ENCODE measurements at regions not wholly inside any gene's neighbourhood (a gene's known extent, or its start where the extent isn't known, plus 50 kb on each side); places are given as distances from the start of the nearest gene placed in this dataset.

GRCh38 chr4:130632731-130633604, 1537.0 kb downstream of the C4orf33 start:
- CTCF ChIA-PET: no interaction called here
- Histone ChIP-seq H3K4me3 (no peak overlapping the region), H3K4me1 (no peaks in the 10 kb centered on the region), H3K4me2 (no peak overlapping the region), H3K9me3 (no peaks in the 10 kb centered on the region), H3K27ac (no peak overlapping the region)
- POLR2A ChIA-PET: no interaction called here
- FAIRE-seq: no peak
- no peak for DNase-seq (ENCODE audit: low read depth in 1 of 2, low spot score in 1 of 2)
- WGBS (ENCODE audit: missing lambda C conversion rate): 19% methylated on average over 8 of the region's 13 CpGs
- ATAC-seq: no peak
- TF ChIP-seq SMC3 (IDR thresholded peaks at IDR 0.05): no peak
- no peak for TF ChIP-seq ZC3H11A (IDR thresholded peaks at IDR 0.05)
- TF ChIP-seq ATOH8 (CRISPR knock-in tag; IDR thresholded peaks at IDR 0.05; ENCODE audit: low read depth): no peak
- no peak for TF ChIP-seq SREBF2 (IDR thresholded peaks at IDR 0.05)
- TF ChIP-seq, protein P1, sequence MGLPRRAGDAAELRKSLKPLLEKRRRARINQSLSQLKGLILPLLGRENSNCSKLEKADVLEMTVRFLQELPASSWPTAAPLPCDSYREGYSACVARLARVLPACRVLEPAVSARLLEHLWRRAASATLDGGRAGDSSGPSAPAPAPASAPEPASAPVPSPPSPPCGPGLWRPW (IDR thresholded peaks at IDR 0.05): no peak
- TF ChIP-seq PBX3 (IDR thresholded peaks at IDR 0.05): no peak
- TF ChIP-seq CBX2 (IDR thresholded peaks at IDR 0.05; ENCODE audit: borderline replicate concordance, low read depth): no peak
- TF ChIP-seq HDAC2 (IDR thresholded peaks at IDR 0.05): no peak
- no peak for TF ChIP-seq MYC (IDR thresholded peaks at IDR 0.05; ENCODE audit: borderline replicate concordance, low read length)
- TF ChIP-seq PHF8 (IDR thresholded peaks at IDR 0.05; ENCODE audit: borderline replicate concordance, low read depth): no peak
- TF ChIP-seq KDM1A (IDR thresholded peaks at IDR 0.05; ENCODE audit: low read depth): no peak
- TF ChIP-seq ZFP36 (IDR thresholded peaks at IDR 0.05; ENCODE audit: borderline replicate concordance, partially characterized antibody): no peak
- no peak for TF ChIP-seq FOSB (CRISPR knock-in tag; IDR thresholded peaks at IDR 0.05)
- TF ChIP-seq ZSCAN20 (CRISPR knock-in tag; IDR thresholded peaks at IDR 0.05): no peak

GRCh38 chr4:130636486-130636885, 1540.5 kb downstream of the C4orf33 start:
- no peaks in the 10 kb centered on the region for H3K9me3 ChIP-seq
- ChIA-PET POLR2A (no interaction called here), CTCF (interaction anchor here (0.6 kb wide), 1 partner anchor 1986 kb away, joined by 3 read pairs; no protein-coding TSS in a partner anchor)
- H3K27ac ChIP-seq: no peak overlapping the region
- no peak overlapping the region for H3K4me3 ChIP-seq
- ATAC-seq (no peak), DNase-seq (ENCODE audit: low read depth in 1 of 2, low spot score in 1 of 2) (no peak), FAIRE-seq (no peak)
- TF ChIP-seq, protein P2, sequence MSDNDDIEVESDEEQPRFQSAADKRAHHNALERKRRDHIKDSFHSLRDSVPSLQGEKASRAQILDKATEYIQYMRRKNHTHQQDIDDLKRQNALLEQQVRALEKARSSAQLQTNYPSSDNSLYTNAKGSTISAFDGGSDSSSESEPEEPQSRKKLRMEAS (IDR thresholded peaks at IDR 0.05): no peak
- no peak for TF ChIP-seq NR3C1 (IDR thresholded peaks at IDR 0.05)
- no peak for TF ChIP-seq ZFP36 (IDR thresholded peaks at IDR 0.05; ENCODE audit: borderline replicate concordance, partially characterized antibody)
- no peak for TF ChIP-seq HOXB5 (CRISPR knock-in tag; IDR thresholded peaks at IDR 0.05)
- TF ChIP-seq, protein P3, sequence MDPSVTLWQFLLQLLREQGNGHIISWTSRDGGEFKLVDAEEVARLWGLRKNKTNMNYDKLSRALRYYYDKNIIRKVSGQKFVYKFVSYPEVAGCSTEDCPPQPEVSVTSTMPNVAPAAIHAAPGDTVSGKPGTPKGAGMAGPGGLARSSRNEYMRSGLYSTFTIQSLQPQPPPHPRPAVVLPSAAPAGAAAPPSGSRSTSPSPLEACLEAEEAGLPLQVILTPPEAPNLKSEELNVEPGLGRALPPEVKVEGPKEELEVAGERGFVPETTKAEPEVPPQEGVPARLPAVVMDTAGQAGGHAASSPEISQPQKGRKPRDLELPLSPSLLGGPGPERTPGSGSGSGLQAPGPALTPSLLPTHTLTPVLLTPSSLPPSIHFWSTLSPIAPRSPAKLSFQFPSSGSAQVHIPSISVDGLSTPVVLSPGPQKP (IDR thresholded peaks at IDR 0.05; ENCODE audit: low read depth, low read length): no peak
- TF ChIP-seq JUN (IDR thresholded peaks at IDR 0.05): no peak
- no peak for TF ChIP-seq RARB (CRISPR knock-in tag; IDR thresholded peaks at IDR 0.05)
- TF ChIP-seq, protein P4, sequence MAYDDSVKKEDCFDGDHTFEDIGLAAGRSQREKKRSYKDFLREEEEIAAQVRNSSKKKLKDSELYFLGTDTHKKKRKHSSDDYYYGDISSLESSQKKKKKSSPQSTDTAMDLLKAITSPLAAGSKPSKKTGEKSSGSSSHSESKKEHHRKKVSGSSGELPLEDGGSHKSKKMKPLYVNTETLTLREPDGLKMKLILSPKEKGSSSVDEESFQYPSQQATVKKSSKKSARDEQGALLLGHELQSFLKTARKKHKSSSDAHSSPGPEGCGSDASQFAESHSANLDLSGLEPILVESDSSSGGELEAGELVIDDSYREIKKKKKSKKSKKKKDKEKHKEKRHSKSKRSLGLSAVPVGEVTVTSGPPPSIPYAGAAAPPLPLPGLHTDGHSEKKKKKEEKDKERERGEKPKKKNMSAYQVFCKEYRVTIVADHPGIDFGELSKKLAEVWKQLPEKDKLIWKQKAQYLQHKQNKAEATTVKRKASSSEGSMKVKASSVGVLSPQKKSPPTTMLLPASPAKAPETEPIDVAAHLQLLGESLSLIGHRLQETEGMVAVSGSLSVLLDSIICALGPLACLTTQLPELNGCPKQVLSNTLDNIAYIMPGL (CRISPR knock-in tag; IDR thresholded peaks at IDR 0.05; ENCODE audit: borderline replicate concordance): no peak
- no peak for TF ChIP-seq REST (IDR thresholded peaks at IDR 0.05)
- no peak for TF ChIP-seq POLR2A (IDR thresholded peaks at IDR 0.05; ENCODE audit: low read length)
- TF ChIP-seq HDAC2 (IDR thresholded peaks at IDR 0.05): no peak
- TF ChIP-seq POLR2AphosphoS2 (conservative IDR thresholded peaks at IDR 0.05; ENCODE audit: low read length): no peak
- no peak for TF ChIP-seq ATOH8 (CRISPR knock-in tag; IDR thresholded peaks at IDR 0.05; ENCODE audit: low read depth)
- no peak for TF ChIP-seq ESRRA (IDR thresholded peaks at IDR 0.05; ENCODE audit: borderline replicate concordance, low read length)
- no peak for TF ChIP-seq GATA3 (IDR thresholded peaks at IDR 0.05; ENCODE audit: borderline replicate concordance)
- no peak for TF ChIP-seq TFCP2L1 (CRISPR knock-in tag; IDR thresholded peaks at IDR 0.05)
- WGBS (ENCODE audit: missing lambda C conversion rate): 3% methylated on average over 5 of the region's 5 CpGs
- no peak overlapping the region for H3K4me2 ChIP-seq
- no peaks in the 10 kb centered on the region for H3K4me1 ChIP-seq

Measured in A549 (cell line).